OCI-LY3 (cell line): ENCODE measurements at regions not wholly inside any gene's neighbourhood (a gene's known extent, or its start where the extent isn't known, plus 50 kb on each side); places are given as distances from the start of the nearest gene placed in this dataset.

ENCODE experiments used
- CTCF ChIP-seq: fragments of 200-600, 300-600 bp; sonication (generic); IDR thresholded peaks from 2 replicates; pipeline ENCODE4 v1.5.1; 2014; ENCODE audit warnings: antibody characterized with exemption, low read length, low read depth
- EZH2phosphoT487 ChIP-seq: fragments of 200-600 bp; shearing (Covaris generic); IDR thresholded peaks from 2 replicates; pipeline ENCODE4 v1.6.1; 2018; ENCODE audit warnings: antibody characterized with exemption, mixed run types, low read depth

- TF ChIP-seq CTCF = no peak
- TF ChIP-seq EZH2phosphoT487 = no peak
Observed at GRCh38 chr15:31193291-31193690, 91.8 kb upstream of the TRPM1 start.
